ENCODE measurements at regions not wholly inside any gene's neighbourhood (a gene's known extent, or its start where the extent isn't known, plus 50 kb on each side); places are given as distances from the start of the nearest gene placed in this dataset.

GRCh38 chr7:31398815-31399214, 58.3 kb upstream of the NEUROD6 start:
- H3K4me3 Mint-ChIP-seq, result no peak overlapping the region
- no peaks in the 10 kb centered on the region for H3K36me3 Mint-ChIP-seq
- DNase-seq (ENCODE audit: low spot score in 2 of 2, unreplicated experiment in 2 of 2), result no peak
- TF ChIP-seq, protein P1, sequence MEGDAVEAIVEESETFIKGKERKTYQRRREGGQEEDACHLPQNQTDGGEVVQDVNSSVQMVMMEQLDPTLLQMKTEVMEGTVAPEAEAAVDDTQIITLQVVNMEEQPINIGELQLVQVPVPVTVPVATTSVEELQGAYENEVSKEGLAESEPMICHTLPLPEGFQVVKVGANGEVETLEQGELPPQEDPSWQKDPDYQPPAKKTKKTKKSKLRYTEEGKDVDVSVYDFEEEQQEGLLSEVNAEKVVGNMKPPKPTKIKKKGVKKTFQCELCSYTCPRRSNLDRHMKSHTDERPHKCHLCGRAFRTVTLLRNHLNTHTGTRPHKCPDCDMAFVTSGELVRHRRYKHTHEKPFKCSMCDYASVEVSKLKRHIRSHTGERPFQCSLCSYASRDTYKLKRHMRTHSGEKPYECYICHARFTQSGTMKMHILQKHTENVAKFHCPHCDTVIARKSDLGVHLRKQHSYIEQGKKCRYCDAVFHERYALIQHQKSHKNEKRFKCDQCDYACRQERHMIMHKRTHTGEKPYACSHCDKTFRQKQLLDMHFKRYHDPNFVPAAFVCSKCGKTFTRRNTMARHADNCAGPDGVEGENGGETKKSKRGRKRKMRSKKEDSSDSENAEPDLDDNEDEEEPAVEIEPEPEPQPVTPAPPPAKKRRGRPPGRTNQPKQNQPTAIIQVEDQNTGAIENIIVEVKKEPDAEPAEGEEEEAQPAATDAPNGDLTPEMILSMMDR (IDR thresholded peaks at IDR 0.05; ENCODE audit: unreplicated experiment), result no peak
- H3K27me3 Mint-ChIP-seq (ENCODE audit: low read depth), result no peaks in the 10 kb centered on the region
- peaks cover 10% of the 10 kb centered on the region for H3K9me3 Mint-ChIP-seq
- no peaks in the 10 kb centered on the region for H3K4me1 Mint-ChIP-seq
- no peak overlapping the region for H3K27ac Mint-ChIP-seq

DNA sequence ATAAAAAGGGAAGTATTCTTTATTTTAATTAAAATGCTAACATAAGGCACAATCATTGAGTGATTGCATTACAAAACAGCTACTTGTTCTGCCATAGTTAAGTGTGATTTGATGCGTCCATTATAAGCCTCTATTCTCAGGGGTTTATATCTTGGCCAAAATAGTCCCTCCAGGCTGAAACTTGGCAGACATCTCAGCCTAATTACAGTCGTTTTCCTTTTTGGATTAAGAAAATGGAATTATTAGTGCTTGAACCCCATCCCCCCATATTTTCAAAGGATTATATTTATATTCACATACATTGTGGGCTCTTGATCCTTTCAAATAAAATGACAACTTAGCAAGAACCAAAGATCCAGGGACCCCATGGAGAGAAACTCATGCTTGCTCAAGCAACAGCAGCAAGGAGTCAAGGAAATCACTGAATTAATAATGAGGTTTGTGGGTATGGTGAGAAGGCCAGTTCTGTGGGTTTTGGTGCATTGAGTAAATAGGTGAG, 66.7 kb upstream of the NEUROD6 start:
- Mint-ChIP-seq H3K27ac (no peak overlapping the region), H3K27me3 (ENCODE audit: low read depth) (no peaks in the 10 kb centered on the region), H3K4me3 (no peak overlapping the region), H3K4me1 (no peaks in the 10 kb centered on the region), H3K36me3 (no peaks in the 10 kb centered on the region), H3K9me3 (peaks cover 10% of the 10 kb centered on the region)
- DNase-seq (ENCODE audit: low spot score in 2 of 2, unreplicated experiment in 2 of 2), result no peak
- TF ChIP-seq, protein P1 (IDR thresholded peaks at IDR 0.05; ENCODE audit: unreplicated experiment), result no peak

- DNase-seq (ENCODE audit: low spot score in 2 of 2, unreplicated experiment in 2 of 2), result no peak
- H3K4me3 Mint-ChIP-seq, result no peak overlapping the region
- no peaks in the 10 kb centered on the region for H3K4me1 Mint-ChIP-seq
- no peaks in the 10 kb centered on the region for H3K36me3 Mint-ChIP-seq
- peaks cover 2% of the 10 kb centered on the region for H3K9me3 Mint-ChIP-seq
- peaks cover 2% of the 10 kb centered on the region for H3K27me3 Mint-ChIP-seq (ENCODE audit: low read depth)
- no peak overlapping the region for H3K27ac Mint-ChIP-seq
- TF ChIP-seq, protein P1 (IDR thresholded peaks at IDR 0.05; ENCODE audit: unreplicated experiment), result no peak
Measured at GRCh38 chr7:31408140-31408729, 67.7 kb upstream of the NEUROD6 start.

GRCh38 chr7:31410265-31410664, 69.7 kb upstream of the NEUROD6 start:
- Mint-ChIP-seq H3K4me1 (no peaks in the 10 kb centered on the region), H3K27ac (no peak overlapping the region), H3K27me3 (ENCODE audit: low read depth) (peaks cover 2% of the 10 kb centered on the region), H3K4me3 (no peak overlapping the region), H3K36me3 (no peaks in the 10 kb centered on the region), H3K9me3 (no peaks in the 10 kb centered on the region)
- DNase-seq (ENCODE audit: low spot score in 2 of 2, unreplicated experiment in 2 of 2), result no peak
- TF ChIP-seq, protein P1 (IDR thresholded peaks at IDR 0.05; ENCODE audit: unreplicated experiment), result no peak

GRCh38 chr7:31411416-31411815, 70.9 kb upstream of the NEUROD6 start:
- peaks cover 2% of the 10 kb centered on the region for H3K27me3 Mint-ChIP-seq (ENCODE audit: low read depth)
- TF ChIP-seq, protein P1 (IDR thresholded peaks at IDR 0.05; ENCODE audit: unreplicated experiment), result no peak
- H3K4me1 Mint-ChIP-seq, result no peaks in the 10 kb centered on the region
- DNase-seq (ENCODE audit: low spot score in 2 of 2, unreplicated experiment in 2 of 2), result no peak
- H3K9me3 Mint-ChIP-seq, result no peaks in the 10 kb centered on the region
- no peak overlapping the region for H3K27ac Mint-ChIP-seq
- H3K4me3 Mint-ChIP-seq, result no peak overlapping the region
- no peaks in the 10 kb centered on the region for H3K36me3 Mint-ChIP-seq
